CD4-positive, alpha-beta T cell (primary cell): ENCODE measurements at regions not wholly inside any gene's neighbourhood (a gene's known extent, or its start where the extent isn't known, plus 50 kb on each side); places are given as distances from the start of the nearest gene placed in this dataset.

ENCODE experiments used
- ATAC-seq: fragments of 200-7000 bp; cut with Tn5 transposase; one replicate; pipeline ENCODE4 v1.10.0; 2022; ENCODE audit warnings: mild to moderate bottlenecking; ENCODE audit not compliant: poor library complexity
- CTCF ChIA-PET: fragments of 350-600 bp; sonication (Branson Sonifier 250); formaldehyde crosslinking; loops from one replicate; lab custom pipeline; 2021; ENCODE audit warnings: antibody characterized with exemption, inconsistent platforms; lab: Charles Lee
- POLR2A ChIA-PET: fragments of 350-600 bp; sonication (Branson Sonifier 250); formaldehyde crosslinking; loops from one replicate; lab custom pipeline; 2021; ENCODE audit warnings: antibody characterized with exemption, inconsistent platforms; lab: Charles Lee
- DNase-seq, 14 experiments: peaks; one replicate each; pipeline ENCODE4 v3.0.0-alpha.2; 2013 to 2020; ENCODE audit warnings: mixed read lengths in 2 of 14
- H3K27ac ChIP-seq, 2 donors: one replicate each; pipeline versions ENCODE4 v1.5.1 to v1.7.0; 2013; ENCODE audit warnings: low read length in 2 of 2, low read depth in 1 of 2, mild to moderate bottlenecking in 1 of 2
- H3K27me3 ChIP-seq, 2 experiments: 1 replicate in 1 of 2; 2 replicates in 1 of 2; pipeline versions ENCODE4 v1.6.1 to v1.7.0; 2013; ENCODE audit warnings: low read length in 2 of 2, control low read depth in 1 of 2, mild to moderate bottlenecking in 1 of 2, moderate library complexity in 1 of 2; ENCODE audit not compliant: insufficient read depth in 2 of 2, control insufficient read depth in 1 of 2
- H3K36me3 ChIP-seq: one replicate; pipeline ENCODE4 v1.6.1; 2013; ENCODE audit warnings: low read length, control low read depth; ENCODE audit not compliant: insufficient read depth
- H3K4me1 ChIP-seq: one replicate; pipeline ENCODE4 v1.6.1; 2013; ENCODE audit warnings: low read length, control low read depth; ENCODE audit not compliant: insufficient read depth
- H3K4me3 ChIP-seq: one replicate; pipeline ENCODE4 v1.5.1; 2013; ENCODE audit warnings: mild to moderate bottlenecking, low read length, moderate library complexity
- H3K9me3 ChIP-seq, 2 experiments: 1 replicate in 1 of 2; 2 replicates in 1 of 2; pipeline versions ENCODE4 v1.6.1 to v1.7.0; 2013; ENCODE audit warnings: low read length in 2 of 2, mild to moderate bottlenecking in 2 of 2, control low read depth in 1 of 2, moderate library complexity in 1 of 2; ENCODE audit not compliant: control insufficient read depth in 1 of 2, insufficient read depth in 1 of 2
- H3K27ac Mint-ChIP-seq: one replicate; pipeline ENCODE4 v1.8.0; 2020; ENCODE audit warnings: mixed read lengths
- H3K27me3 Mint-ChIP-seq: one replicate; pipeline ENCODE4 v1.8.0; 2021; ENCODE audit warnings: mixed read lengths
- H3K36me3 Mint-ChIP-seq: one replicate; pipeline ENCODE4 v1.8.0; 2021; ENCODE audit warnings: low read depth, mixed read lengths
- H3K4me1 Mint-ChIP-seq: one replicate; pipeline ENCODE4 v1.8.0; 2021; ENCODE audit warnings: low read depth, mixed read lengths
- H3K4me3 Mint-ChIP-seq: one replicate; pipeline ENCODE4 v1.8.0; 2020; ENCODE audit warnings: mild to moderate bottlenecking, mixed read lengths
- H3K9me3 Mint-ChIP-seq: one replicate; pipeline ENCODE4 v1.8.0; 2020; ENCODE audit warnings: mixed read lengths
- CTCF ChIP-seq: fragments of 200-600 bp; IDR thresholded peaks from one replicate; pipeline ENCODE4 v1.8.0; 2022; ENCODE audit warnings: antibody characterized with exemption, mild to moderate bottlenecking
- intact Hi-C, 2 experiments: fragments of 100-400 bp; cut with DNase I in 1 of 2; cut with micrococcal nuclease in 1 of 2; formaldehyde crosslinking; loops; one replicate each; pipeline versions ENCODE4 v1.15.1 to v1.9.0; 2023 to 2025; cut with DNase I, micrococcal nuclease

DNA sequence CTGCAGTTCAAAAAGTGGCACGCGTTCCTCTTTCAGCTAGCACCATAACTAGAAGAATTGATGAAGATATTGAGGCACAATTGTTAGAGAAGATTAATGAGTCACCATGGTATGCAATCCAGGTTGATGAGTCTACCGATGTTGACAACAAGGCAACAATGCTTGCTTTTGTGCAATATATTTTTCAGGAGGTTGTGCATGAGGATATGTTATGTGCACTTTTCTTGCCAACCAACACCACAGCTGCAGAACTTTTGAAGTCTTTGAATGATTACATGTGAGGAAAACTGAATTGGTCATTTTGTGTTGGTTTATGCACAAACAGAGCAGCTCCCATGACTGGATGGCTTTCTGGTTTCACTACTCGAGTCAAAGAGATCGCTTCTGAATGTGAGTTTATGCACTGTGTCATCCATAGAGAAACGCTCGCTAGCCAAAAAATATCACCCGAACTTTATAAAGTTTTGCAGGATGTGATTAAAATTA lies 129.3 kb upstream of the SLC24A3 start:
- no peaks in the 10 kb centered on the region for H3K9me3 ChIP-seq
- CTCF ChIA-PET: no interaction called here
- no peak overlapping the region for H3K27ac ChIP-seq
- ATAC-seq (no peak), DNase-seq (no peak)
- Mint-ChIP-seq H3K27ac (no peak overlapping the region), H3K27me3 (no peaks in the 10 kb centered on the region), H3K9me3 (no peaks in the 10 kb centered on the region), H3K4me1 (no peaks in the 10 kb centered on the region), H3K36me3 (no peaks in the 10 kb centered on the region), H3K4me3 (no peak overlapping the region)
- no peak overlapping the region for H3K4me3 ChIP-seq
- POLR2A ChIA-PET: no interaction called here
- H3K4me1 ChIP-seq: no peaks in the 10 kb centered on the region
- no peaks in the 10 kb centered on the region for H3K27me3 ChIP-seq
- intact Hi-C loops: no loop called here
- TF ChIP-seq CTCF: no peak
- no peaks in the 10 kb centered on the region for H3K36me3 ChIP-seq

DNA sequence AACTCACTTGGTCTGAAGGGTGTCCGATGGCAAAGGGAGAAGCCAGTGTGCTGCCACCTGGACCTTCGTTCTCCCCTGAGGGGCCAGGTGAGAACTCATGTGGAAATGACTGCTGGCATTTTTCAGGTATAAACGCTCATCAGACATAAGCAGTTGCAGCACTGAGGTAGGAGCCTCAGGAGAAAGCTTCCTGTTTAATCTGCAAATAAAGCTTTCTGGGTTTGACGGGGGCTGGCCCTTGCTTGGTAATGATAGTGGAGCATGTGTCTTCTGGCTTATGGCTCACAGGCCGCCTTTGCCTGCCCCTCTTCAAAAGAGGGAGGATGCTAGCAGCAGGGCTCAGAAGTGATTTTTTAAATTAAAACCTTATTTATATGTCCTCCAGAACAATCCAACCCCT lies 122.1 kb upstream of the SLC24A3 start:
- no peak for TF ChIP-seq CTCF
- Mint-ChIP-seq H3K4me1 (no peaks in the 10 kb centered on the region), H3K27ac (no peak overlapping the region), H3K9me3 (no peaks in the 10 kb centered on the region), H3K4me3 (no peak overlapping the region), H3K36me3 (no peaks in the 10 kb centered on the region), H3K27me3 (no peaks in the 10 kb centered on the region)
- no peak overlapping the region for H3K4me3 ChIP-seq
- peaks cover 0 to 7% of the 10 kb centered on the region in 2 experiments for H3K9me3 ChIP-seq
- no peaks in the 10 kb centered on the region for H3K4me1 ChIP-seq
- no peaks in the 10 kb centered on the region for H3K27me3 ChIP-seq
- ATAC-seq (no peak), DNase-seq (no peak)
- H3K27ac ChIP-seq: no peak overlapping the region
- ChIA-PET CTCF (no interaction called here), POLR2A (no interaction called here)
- intact Hi-C loops: no loop called here
- H3K36me3 ChIP-seq: no peaks in the 10 kb centered on the region

GRCh38 chr20:19094959-19095541 lies 117.4 kb upstream of the SLC24A3 start:
- Mint-ChIP-seq H3K4me1 (no peaks in the 10 kb centered on the region), H3K9me3 (no peaks in the 10 kb centered on the region), H3K4me3 (no peak overlapping the region), H3K27ac (no peak overlapping the region), H3K27me3 (no peaks in the 10 kb centered on the region), H3K36me3 (no peaks in the 10 kb centered on the region)
- intact Hi-C loops: no loop called here
- no peak for TF ChIP-seq CTCF
- H3K4me1 ChIP-seq: no peaks in the 10 kb centered on the region
- ATAC-seq (no peak), DNase-seq (no peak)
- no peak overlapping the region for H3K27ac ChIP-seq
- H3K4me3 ChIP-seq: no peak overlapping the region
- CTCF ChIA-PET: no interaction called here
- POLR2A ChIA-PET: no interaction called here
- no peaks in the 10 kb centered on the region for H3K36me3 ChIP-seq
- H3K9me3 ChIP-seq: peaks cover 0 to 7% of the 10 kb centered on the region in 2 experiments
- H3K27me3 ChIP-seq: no peaks in the 10 kb centered on the region
